Endodermal cell (in vitro differentiated cells): ENCODE measurements at regions not wholly inside any gene's neighbourhood (a gene's known extent, or its start where the extent isn't known, plus 50 kb on each side); places are given as distances from the start of the nearest gene placed in this dataset.

Experiments
- DNase-seq: peaks from one replicate; pipeline ENCODE4 v3.0.0-alpha.2; 2017
- H3K27ac ChIP-seq: 2 replicates; pipeline ENCODE4 v1.5.1; 2013; ENCODE audit warnings: mild to moderate bottlenecking, low read depth, low read length, moderate library complexity
- H3K27me3 ChIP-seq: 2 replicates; pipeline ENCODE4 v1.6.1; 2013; ENCODE audit warnings: mild to moderate bottlenecking, low read length, moderate library complexity; ENCODE audit not compliant: insufficient read depth, control insufficient read depth, poor library complexity, severe bottlenecking
- H3K36me3 ChIP-seq: 2 replicates; pipeline ENCODE4 v1.7.0; 2013; ENCODE audit warnings: mild to moderate bottlenecking, low read length, moderate library complexity; ENCODE audit not compliant: control insufficient read depth, insufficient read depth
- H3K4me1 ChIP-seq: one replicate; pipeline ENCODE4 v1.7.0; 2013; ENCODE audit warnings: low read length; ENCODE audit not compliant: control insufficient read depth, insufficient read depth
- H3K4me3 ChIP-seq: 2 replicates; pipeline ENCODE4 v1.5.1; 2013; ENCODE audit warnings: mild to moderate bottlenecking, low read length, moderate library complexity
- H3K9ac ChIP-seq: 2 replicates; pipeline ENCODE4 v1.6.1; 2013; ENCODE audit warnings: mild to moderate bottlenecking, low read length, moderate library complexity; ENCODE audit not compliant: poor library complexity, severe bottlenecking; ENCODE audit errors: extremely low read depth
- H3K9me3 ChIP-seq: 2 replicates; pipeline ENCODE4 v1.6.1; 2013; ENCODE audit warnings: mild to moderate bottlenecking, low read length, moderate library complexity; ENCODE audit not compliant: control insufficient read depth
- H3K27ac Mint-ChIP-seq: 2 replicates; pipeline ENCODE4 v1.8.0; 2020; ENCODE audit warnings: mixed read lengths
- H3K27me3 Mint-ChIP-seq: 2 replicates; pipeline ENCODE4 v1.8.0; 2021; ENCODE audit warnings: mild to moderate bottlenecking, mixed read lengths; ENCODE audit not compliant: insufficient read depth
- H3K36me3 Mint-ChIP-seq: 2 replicates; pipeline ENCODE4 v1.8.0; 2020; ENCODE audit warnings: low read depth, mixed read lengths
- H3K4me1 Mint-ChIP-seq: 2 replicates; pipeline ENCODE4 v1.8.0; 2020; ENCODE audit warnings: mixed read lengths
- H3K4me3 Mint-ChIP-seq: 2 replicates; pipeline ENCODE4 v1.8.0; 2020; ENCODE audit warnings: mild to moderate bottlenecking, moderate library complexity, mixed read lengths
- H3K9me3 Mint-ChIP-seq: 2 replicates; pipeline ENCODE4 v1.8.0; 2020; ENCODE audit warnings: mild to moderate bottlenecking, mixed read lengths
- WGBS, 2 experiments: methylation state at CpG; one replicate each; pipeline versions ENCODE4 v1.1.5 to v1.1.7; 2013; ENCODE audit warnings: missing lambda C conversion rate in 2 of 2, mixed read lengths in 1 of 2; ENCODE audit not compliant: insufficient coverage in 1 of 2, insufficient read length in 1 of 2; 5-methylcytosine and 5-hydroxymethylcytosine counted together
- TF ChIP-seq, protein P1 (sequence below): fragments of 200-600 bp; sonication (generic); conservative IDR thresholded peaks from 2 replicates; pipeline ENCODE4 v1.5.0; 2021; ENCODE audit warnings: antibody characterized with exemption, mild to moderate bottlenecking

DNA sequence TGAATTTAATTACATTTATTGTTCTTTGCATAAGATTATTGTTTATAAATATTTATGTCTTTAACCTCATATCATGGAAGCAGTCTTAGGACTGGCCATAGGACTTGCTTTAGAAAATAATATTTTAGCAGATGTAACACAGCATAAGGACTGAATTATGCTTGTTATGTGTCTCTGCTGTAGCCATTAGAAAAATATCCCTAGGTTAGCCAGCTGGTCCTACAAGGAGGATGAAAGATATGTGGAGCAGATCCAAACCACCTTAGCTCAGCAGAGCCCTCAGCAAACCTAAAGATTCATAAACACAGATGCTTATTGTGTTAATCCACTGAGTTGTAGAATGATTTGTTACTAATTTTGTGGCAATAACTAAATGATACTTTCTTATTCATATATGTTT lies 166.0 kb upstream of the COL1A2 start:
- no peak overlapping the region for H3K9ac ChIP-seq
- Mint-ChIP-seq H3K4me1 (peaks cover 8% of the 10 kb centered on the region), H3K4me3 (no peak overlapping the region)

DNA sequence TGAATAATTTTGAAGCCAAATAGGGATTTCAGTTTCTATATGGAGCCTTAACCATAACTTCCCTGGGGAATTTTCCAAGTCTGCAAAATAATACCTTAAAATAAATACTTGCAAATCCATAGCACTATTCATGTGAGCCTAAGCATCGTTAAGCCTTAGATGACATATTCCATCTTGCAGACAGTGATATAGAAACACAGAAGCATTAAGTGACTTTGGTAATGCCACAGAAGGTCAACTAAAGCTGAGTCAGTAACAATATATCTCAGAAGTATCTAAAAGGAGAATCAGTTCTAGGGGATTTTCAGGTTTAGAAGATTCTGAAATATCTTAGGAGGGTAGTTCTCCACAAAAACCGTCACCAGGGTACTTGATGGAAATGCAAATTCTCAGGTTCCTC lies 163.4 kb upstream of the COL1A2 start:
- Mint-ChIP-seq H3K9me3 (peaks cover 5% of the 10 kb centered on the region), H3K36me3 (no peaks in the 10 kb centered on the region), H3K4me1 (peaks cover 2% of the 10 kb centered on the region), H3K27me3 (peaks cover 35% of the 10 kb centered on the region), H3K4me3 (no peak overlapping the region), H3K27ac (no peak overlapping the region)
- H3K9me3 ChIP-seq: peaks cover 10% of the 10 kb centered on the region
- peaks cover 16% of the 10 kb centered on the region for H3K27me3 ChIP-seq
- H3K27ac ChIP-seq: no peak overlapping the region
- H3K9ac ChIP-seq: no peak overlapping the region
- no peak overlapping the region for H3K4me3 ChIP-seq
- H3K4me1 ChIP-seq: no peaks in the 10 kb centered on the region
- WGBS, 2 experiments: 85 to 100% methylated on average over 1 to 2 of the region's 2 CpGs
- TF ChIP-seq, protein P1, sequence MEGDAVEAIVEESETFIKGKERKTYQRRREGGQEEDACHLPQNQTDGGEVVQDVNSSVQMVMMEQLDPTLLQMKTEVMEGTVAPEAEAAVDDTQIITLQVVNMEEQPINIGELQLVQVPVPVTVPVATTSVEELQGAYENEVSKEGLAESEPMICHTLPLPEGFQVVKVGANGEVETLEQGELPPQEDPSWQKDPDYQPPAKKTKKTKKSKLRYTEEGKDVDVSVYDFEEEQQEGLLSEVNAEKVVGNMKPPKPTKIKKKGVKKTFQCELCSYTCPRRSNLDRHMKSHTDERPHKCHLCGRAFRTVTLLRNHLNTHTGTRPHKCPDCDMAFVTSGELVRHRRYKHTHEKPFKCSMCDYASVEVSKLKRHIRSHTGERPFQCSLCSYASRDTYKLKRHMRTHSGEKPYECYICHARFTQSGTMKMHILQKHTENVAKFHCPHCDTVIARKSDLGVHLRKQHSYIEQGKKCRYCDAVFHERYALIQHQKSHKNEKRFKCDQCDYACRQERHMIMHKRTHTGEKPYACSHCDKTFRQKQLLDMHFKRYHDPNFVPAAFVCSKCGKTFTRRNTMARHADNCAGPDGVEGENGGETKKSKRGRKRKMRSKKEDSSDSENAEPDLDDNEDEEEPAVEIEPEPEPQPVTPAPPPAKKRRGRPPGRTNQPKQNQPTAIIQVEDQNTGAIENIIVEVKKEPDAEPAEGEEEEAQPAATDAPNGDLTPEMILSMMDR: no peak
- H3K36me3 ChIP-seq: no peaks in the 10 kb centered on the region
- no peak for DNase-seq

More for the DNA sequence above, 166.0 kb upstream of the COL1A2 start:
- H3K9me3 ChIP-seq: peaks cover 10% of the 10 kb centered on the region
- Mint-ChIP-seq H3K27me3 (peaks cover 13% of the 10 kb centered on the region), H3K27ac (no peak overlapping the region), H3K36me3 (no peaks in the 10 kb centered on the region), H3K9me3 (peaks cover 5% of the 10 kb centered on the region)
- H3K27me3 ChIP-seq: no peaks in the 10 kb centered on the region
- DNase-seq: no peak
- no peak overlapping the region for H3K4me3 ChIP-seq
- peaks cover under 1% of the 10 kb centered on the region for H3K4me1 ChIP-seq
- H3K27ac ChIP-seq: no peak overlapping the region
- TF ChIP-seq, protein P1: no peak
- no peaks in the 10 kb centered on the region for H3K36me3 ChIP-seq

DNA sequence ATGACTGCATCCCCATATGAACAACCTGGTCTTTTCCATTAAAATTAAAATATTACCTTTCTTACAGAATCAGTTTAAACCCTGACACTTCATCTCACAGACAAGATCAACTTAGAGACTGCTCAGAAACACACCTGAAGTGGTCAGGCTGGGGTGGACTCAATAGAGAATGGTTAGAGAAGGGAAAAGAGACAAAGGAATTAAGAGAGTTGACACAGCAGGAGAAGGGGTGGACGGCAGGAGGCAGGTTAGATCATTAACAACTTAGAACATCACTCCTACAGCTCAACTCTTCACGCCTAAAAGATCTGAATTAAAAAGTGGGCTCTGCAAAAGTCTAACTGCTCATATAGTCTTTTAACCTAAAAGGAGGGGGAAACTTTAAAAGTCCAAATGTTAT lies 157.7 kb upstream of the COL1A2 start:
- Histone ChIP-seq H3K4me3 (no peak overlapping the region), H3K27me3 (peaks cover 36% of the 10 kb centered on the region), H3K9ac (no peak overlapping the region), H3K4me1 (peaks cover 8% of the 10 kb centered on the region), H3K36me3 (no peaks in the 10 kb centered on the region), H3K9me3 (peaks cover 10% of the 10 kb centered on the region), H3K27ac (no peak overlapping the region)
- Mint-ChIP-seq H3K27me3 (peaks cover 62% of the 10 kb centered on the region), H3K9me3 (peaks cover 5% of the 10 kb centered on the region), H3K27ac (no peak overlapping the region), H3K4me3 (no peak overlapping the region), H3K36me3 (no peaks in the 10 kb centered on the region), H3K4me1 (peaks cover 30% of the 10 kb centered on the region)
- WGBS, 2 experiments: 55 to 63% methylated on average over 1 to 2 of the region's 2 CpGs
- TF ChIP-seq, protein P1: no peak
- DNase-seq: peak; percentile 51
